Naive thymus-derived CD8-positive, alpha-beta T cell (primary cell): ENCODE measurements at regions not wholly inside any gene's neighbourhood (a gene's known extent, or its start where the extent isn't known, plus 50 kb on each side); places are given as distances from the start of the nearest gene placed in this dataset.

ENCODE experiments used
- ATAC-seq, 2 donors: fragments of 150-1000 bp; cut with Tn5 transposase in 1 of 2; sonication (Bioruptor Pico), chemical (Tn5 transposase) in 1 of 2; 1 replicate in 1 of 2; 2 replicates in 1 of 2; pipeline ENCODE4 v1.10.0; 2021; ENCODE audit warnings: mild to moderate bottlenecking in 2 of 2, moderate library complexity in 2 of 2
- POLR2A ChIA-PET: fragments of 350-600 bp; sonication (Branson Sonifier 250); formaldehyde crosslinking; loops from one replicate; lab custom pipeline; 2021; ENCODE audit warnings: antibody characterized with exemption; lab: Charles Lee
- DNase-seq, 10 donors: peaks; one replicate each; pipeline versions ENCODE4 v3.0.0 to v3.0.0-alpha.2; 2020 to 2022
- H3K27ac Mint-ChIP-seq, 10 donors: one replicate each; pipeline ENCODE4 v1.8.0; 2020 to 2022; ENCODE audit warnings: mild to moderate bottlenecking in 10 of 10, mixed read lengths in 10 of 10, moderate library complexity in 4 of 10, inconsistent platforms in 1 of 10
- H3K27me3 Mint-ChIP-seq, 5 donors: one replicate each; pipeline ENCODE4 v1.8.0; 2021 to 2022; ENCODE audit warnings: mixed read lengths in 5 of 5
- H3K36me3 Mint-ChIP-seq, 3 donors: one replicate each; pipeline ENCODE4 v1.8.0; 2020 to 2022; ENCODE audit warnings: mixed read lengths in 3 of 3, mild to moderate bottlenecking in 2 of 3, inconsistent platforms in 1 of 3
- H3K4me1 Mint-ChIP-seq, 4 donors: one replicate each; pipeline ENCODE4 v1.8.0; 2021 to 2022; ENCODE audit warnings: mixed read lengths in 4 of 4
- H3K4me3 Mint-ChIP-seq, 10 donors: one replicate each; pipeline ENCODE4 v1.8.0; 2020 to 2022; ENCODE audit warnings: mild to moderate bottlenecking in 10 of 10, mixed read lengths in 10 of 10, moderate library complexity in 6 of 10, inconsistent platforms in 1 of 10
- H3K9me3 Mint-ChIP-seq, 9 donors: one replicate each; pipeline ENCODE4 v1.8.0; 2020 to 2022; ENCODE audit warnings: mixed read lengths in 9 of 9, mild to moderate bottlenecking in 3 of 9, inconsistent platforms in 1 of 9, moderate library complexity in 1 of 9

- Mint-ChIP-seq H3K4me3 (no peak overlapping the region), H3K27ac (no peak overlapping the region), H3K4me1 (peaks cover 0 to 1% (median 0%) of the 10 kb centered on the region in 4 donors), H3K9me3 (peaks cover 0 to 17% (median 4%) of the 10 kb centered on the region in 9 donors), H3K36me3 (no peaks in the 10 kb centered on the region), H3K27me3 (peaks cover 0 to 10% (median 0%) of the 10 kb centered on the region in 5 donors)
- POLR2A ChIA-PET = no interaction called here
- DNase-seq = no peak
- no peak for ATAC-seq
Measured at GRCh38 chr18:77977331-77977730, 727.7 kb downstream of the GALR1 start.

GRCh38 chr18:77980275-77980674 lies 730.6 kb downstream of the GALR1 start:
- DNase-seq (no peak), ATAC-seq (no peak)
- Mint-ChIP-seq H3K27me3 (peaks cover 0 to 7% (median 0%) of the 10 kb centered on the region in 5 donors), H3K4me3 (no peak overlapping the region), H3K9me3 (peaks cover 0 to 17% (median 4%) of the 10 kb centered on the region in 9 donors), H3K27ac (peak overlapping the region in 1 of 10 donors; percentile 35), H3K36me3 (no peaks in the 10 kb centered on the region), H3K4me1 (peaks cover 0 to 1% (median 0%) of the 10 kb centered on the region in 4 donors)
- POLR2A ChIA-PET = no interaction called here

- H3K27ac Mint-ChIP-seq = no peak overlapping the region
- H3K36me3 Mint-ChIP-seq = no peaks in the 10 kb centered on the region
- POLR2A ChIA-PET = no interaction called here
- ATAC-seq (no peak), DNase-seq (no peak)
- peaks cover 0 to 17% (median 4%) of the 10 kb centered on the region in 9 donors for H3K9me3 Mint-ChIP-seq
- peaks cover 0 to 7% (median 0%) of the 10 kb centered on the region in 5 donors for H3K27me3 Mint-ChIP-seq
- H3K4me1 Mint-ChIP-seq = no peaks in the 10 kb centered on the region
- H3K4me3 Mint-ChIP-seq = no peak overlapping the region
Measured at GRCh38 chr18:77981874-77982273, 732.2 kb downstream of the GALR1 start.

- ATAC-seq (no peak), DNase-seq (no peak)
- H3K27ac Mint-ChIP-seq = no peak overlapping the region
- no peaks in the 10 kb centered on the region for H3K36me3 Mint-ChIP-seq
- peaks cover 0 to 7% (median 0%) of the 10 kb centered on the region in 5 donors for H3K27me3 Mint-ChIP-seq
- peaks cover 0 to 6% (median 0%) of the 10 kb centered on the region in 9 donors for H3K9me3 Mint-ChIP-seq
- no peak overlapping the region for H3K4me3 Mint-ChIP-seq
- H3K4me1 Mint-ChIP-seq = no peaks in the 10 kb centered on the region
- POLR2A ChIA-PET = no interaction called here
Measured at GRCh38 chr18:77983270-77983669, 733.6 kb downstream of the GALR1 start.

GRCh38 chr18:77984178-77984577 lies 734.5 kb downstream of the GALR1 start:
- POLR2A ChIA-PET = no interaction called here
- peaks cover 0 to 3% (median 0%) of the 10 kb centered on the region in 9 donors for H3K9me3 Mint-ChIP-seq
- DNase-seq (no peak), ATAC-seq (no peak)
- peaks cover 0 to 7% (median 0%) of the 10 kb centered on the region in 5 donors for H3K27me3 Mint-ChIP-seq
- no peaks in the 10 kb centered on the region for H3K36me3 Mint-ChIP-seq
- H3K27ac Mint-ChIP-seq = no peak overlapping the region
- H3K4me1 Mint-ChIP-seq = no peaks in the 10 kb centered on the region
- H3K4me3 Mint-ChIP-seq = no peak overlapping the region

- ATAC-seq (no peak), DNase-seq (no peak)
- Mint-ChIP-seq H3K4me1 (no peaks in the 10 kb centered on the region), H3K9me3 (peaks cover 0 to 3% (median 0%) of the 10 kb centered on the region in 9 donors), H3K27me3 (peaks cover 0 to 7% (median 0%) of the 10 kb centered on the region in 5 donors), H3K27ac (no peak overlapping the region), H3K36me3 (no peaks in the 10 kb centered on the region), H3K4me3 (no peak overlapping the region)
- POLR2A ChIA-PET = no interaction called here
Measured at GRCh38 chr18:77984833-77985232, 735.2 kb downstream of the GALR1 start.

GRCh38 chr18:77985526-77986281 lies 736.1 kb downstream of the GALR1 start:
- Mint-ChIP-seq H3K4me3 (no peak overlapping the region), H3K27me3 (peaks cover 0 to 3% (median 0%) of the 10 kb centered on the region in 5 donors), H3K27ac (no peak overlapping the region), H3K4me1 (no peaks in the 10 kb centered on the region), H3K9me3 (peaks cover 0 to 3% (median 0%) of the 10 kb centered on the region in 9 donors), H3K36me3 (no peaks in the 10 kb centered on the region)
- DNase-seq = no peak
- POLR2A ChIA-PET = no interaction called here
- no peak for ATAC-seq

GRCh38 chr18:77990131-77990530 lies 740.5 kb downstream of the GALR1 start:
- peaks cover 0 to 3% (median 0%) of the 10 kb centered on the region in 5 donors for H3K27me3 Mint-ChIP-seq
- H3K4me3 Mint-ChIP-seq = no peak overlapping the region
- POLR2A ChIA-PET = no interaction called here
- no peak for ATAC-seq
- no peaks in the 10 kb centered on the region for H3K36me3 Mint-ChIP-seq
- H3K4me1 Mint-ChIP-seq = no peaks in the 10 kb centered on the region
- H3K9me3 Mint-ChIP-seq = peaks cover 0 to 11% (median 3%) of the 10 kb centered on the region in 9 donors
- peak overlapping the region in 1 of 10 donors; percentile 54 for H3K27ac Mint-ChIP-seq
- no peak for DNase-seq

- H3K4me1 Mint-ChIP-seq = no peaks in the 10 kb centered on the region
- no peaks in the 10 kb centered on the region for H3K36me3 Mint-ChIP-seq
- no peak overlapping the region for H3K4me3 Mint-ChIP-seq
- peaks cover 0 to 3% (median 0%) of the 10 kb centered on the region in 5 donors for H3K27me3 Mint-ChIP-seq
- DNase-seq (no peak), ATAC-seq (no peak)
- no peak overlapping the region for H3K27ac Mint-ChIP-seq
- POLR2A ChIA-PET = no interaction called here
- H3K9me3 Mint-ChIP-seq = peaks cover 0 to 11% (median 3%) of the 10 kb centered on the region in 9 donors
Measured at GRCh38 chr18:77990901-77991300, 741.3 kb downstream of the GALR1 start.

GRCh38 chr18:77992057-77992456 lies 742.4 kb downstream of the GALR1 start:
- Mint-ChIP-seq H3K27me3 (peaks cover 0 to 3% (median 0%) of the 10 kb centered on the region in 5 donors), H3K36me3 (no peaks in the 10 kb centered on the region), H3K27ac (no peak overlapping the region), H3K4me1 (no peaks in the 10 kb centered on the region), H3K4me3 (no peak overlapping the region), H3K9me3 (peaks cover 0 to 11% (median 3%) of the 10 kb centered on the region in 9 donors)
- no peak for ATAC-seq
- DNase-seq = no peak
- POLR2A ChIA-PET = no interaction called here

GRCh38 chr18:77993188-77993981 lies 743.7 kb downstream of the GALR1 start:
- no peak overlapping the region for H3K4me3 Mint-ChIP-seq
- ATAC-seq (no peak), DNase-seq (no peak)
- no peaks in the 10 kb centered on the region for H3K4me1 Mint-ChIP-seq
- H3K27me3 Mint-ChIP-seq = peaks cover 0 to 1% (median 0%) of the 10 kb centered on the region in 5 donors
- H3K36me3 Mint-ChIP-seq = no peaks in the 10 kb centered on the region
- H3K9me3 Mint-ChIP-seq = peaks cover 0 to 21% (median 3%) of the 10 kb centered on the region in 9 donors
- no peak overlapping the region for H3K27ac Mint-ChIP-seq
- POLR2A ChIA-PET = no interaction called here

- POLR2A ChIA-PET = no interaction called here
- H3K36me3 Mint-ChIP-seq = no peaks in the 10 kb centered on the region
- no peak for ATAC-seq
Measured at GRCh38 chr18:77995593-77995992, 745.9 kb downstream of the GALR1 start.

GRCh38 chr18:77996737-77997136 lies 747.1 kb downstream of the GALR1 start:
- Mint-ChIP-seq H3K27me3 (peaks cover 0 to 3% (median 0%) of the 10 kb centered on the region in 5 donors), H3K36me3 (peaks cover 0 to 2% (median 0%) of the 10 kb centered on the region in 3 donors), H3K4me1 (no peaks in the 10 kb centered on the region), H3K4me3 (no peak overlapping the region), H3K9me3 (peaks cover 4 to 31% (median 19%) of the 10 kb centered on the region in 9 donors), H3K27ac (no peak overlapping the region)
- DNase-seq (no peak), ATAC-seq (no peak)
- POLR2A ChIA-PET = no interaction called here

More at GRCh38 chr18:77995593-77995992, 745.9 kb downstream of the GALR1 start:
- H3K27ac Mint-ChIP-seq = no peak overlapping the region
- H3K27me3 Mint-ChIP-seq = peaks cover 0 to 3% (median 0%) of the 10 kb centered on the region in 5 donors
- no peaks in the 10 kb centered on the region for H3K4me1 Mint-ChIP-seq
- peaks cover 0 to 21% (median 10%) of the 10 kb centered on the region in 9 donors for H3K9me3 Mint-ChIP-seq
- DNase-seq = no peak
- H3K4me3 Mint-ChIP-seq = no peak overlapping the region
